ENCODE measurements at regions not wholly inside any gene's neighbourhood (a gene's known extent, or its start where the extent isn't known, plus 50 kb on each side); places are given as distances from the start of the nearest gene placed in this dataset.

- TF ChIP-seq CTCF (tag by site-specific recombination; IDR thresholded peaks at IDR 0.05) (no peak), ZFP41 (tag by site-specific recombination; IDR thresholded peaks at IDR 0.05; ENCODE audit: borderline replicate concordance) (no peak), ZEB2 (tag by site-specific recombination; IDR thresholded peaks at IDR 0.05) (no peak), ZNF211 (tag by site-specific recombination; IDR thresholded peaks at IDR 0.05; ENCODE audit: low read depth) (no peak), ZNF16 (tag by site-specific recombination; IDR thresholded peaks at IDR 0.05; ENCODE audit: low read depth) (no peak), ZNF549 (tag by site-specific recombination; IDR thresholded peaks at IDR 0.05) (no peak), REST (tag by site-specific recombination; IDR thresholded peaks at IDR 0.05) (no peak), ZNF274 (IDR thresholded peaks at IDR 0.05; ENCODE audit: low read length) (no peak), ZNF274 (tag by site-specific recombination; IDR thresholded peaks at IDR 0.05; ENCODE audit: borderline replicate concordance) (no peak), MYNN (tag by site-specific recombination; IDR thresholded peaks at IDR 0.05; ENCODE audit: borderline replicate concordance) (no peak), ZNF701 (tag by site-specific recombination; IDR thresholded peaks at IDR 0.05) (no peak), ZNF350 (tag by site-specific recombination; IDR thresholded peaks at IDR 0.05) (no peak)
Observed at GRCh38 chr6:105806486-105806920, 279.6 kb upstream of the PRDM1 start.
